Lung (tissue), 11 donors: ENCODE measurements at regions not wholly inside any gene's neighbourhood (a gene's known extent, or its start where the extent isn't known, plus 50 kb on each side); places are given as distances from the start of the nearest gene placed in this dataset.

Source experiments
- ATAC-seq: fragments of 200-7000 bp; cut with Tn5 transposase; one replicate; pipeline ENCODE4 v1.9.1; 2020; ENCODE audit warnings: moderate number of reproducible peaks; ENCODE audit not compliant: insufficient read depth, low FRiP score
- DNase-seq, 3 donors: peaks; one replicate each; pipeline ENCODE4 v3.0.0-alpha.2; 2013 to 2017
- H3K27ac ChIP-seq, 2 donors: one replicate each; pipeline ENCODE4 v1.5.1; 2013; ENCODE audit warnings: mild to moderate bottlenecking in 2 of 2, moderate library complexity in 2 of 2, control low read depth in 1 of 2, inconsistent platforms in 1 of 2, low read depth in 1 of 2, low read length in 1 of 2
- H3K27me3 ChIP-seq, 3 donors: one replicate each; pipeline ENCODE4 v1.5.1; 2013; ENCODE audit warnings: low read length in 2 of 3; ENCODE audit not compliant: control insufficient read depth in 3 of 3, insufficient read depth in 3 of 3
- H3K36me3 ChIP-seq, 4 donors: one replicate each; pipeline ENCODE4 v1.5.1; 2013; ENCODE audit warnings: low read length in 4 of 4, mild to moderate bottlenecking in 1 of 4, moderate library complexity in 1 of 4; ENCODE audit not compliant: control insufficient read depth in 4 of 4, insufficient read depth in 4 of 4
- H3K4me1 ChIP-seq, 5 donors: one replicate each; pipeline ENCODE4 v1.5.1; 2013; ENCODE audit warnings: low read length in 5 of 5, mild to moderate bottlenecking in 2 of 5, moderate library complexity in 1 of 5; ENCODE audit not compliant: control insufficient read depth in 5 of 5, insufficient read depth in 5 of 5
- H3K4me3 ChIP-seq: one replicate; pipeline ENCODE4 v1.5.1; 2013; ENCODE audit warnings: mild to moderate bottlenecking, control low read depth, moderate library complexity
- H3K9ac ChIP-seq, 2 donors: one replicate each; pipeline ENCODE4 v1.5.1; 2013; ENCODE audit warnings: low read length in 2 of 2, control low read depth in 1 of 2; ENCODE audit not compliant: insufficient read depth in 1 of 2
- H3K9me3 ChIP-seq, 4 donors: one replicate each; pipeline ENCODE4 v1.5.1; 2013; ENCODE audit warnings: low read length in 3 of 4, mild to moderate bottlenecking in 1 of 4, moderate library complexity in 1 of 4; ENCODE audit not compliant: control insufficient read depth in 4 of 4, insufficient read depth in 3 of 4
- CTCF ChIP-seq: IDR thresholded peaks from 2 replicates; pipeline ENCODE4 v1.5.1; 2012; ENCODE audit warnings: mild to moderate bottlenecking; ENCODE audit errors: control extremely low read depth, extremely low read depth
- WGBS, 2 donors: extraction: QIAGEN DNeasy Blood & Tissue Kit; methylation state at CpG; one replicate each; pipeline ENCODE4 v1.1.7; 2013; 5-methylcytosine and 5-hydroxymethylcytosine counted together
- donor health status: control.
- donor health status: control.
- donor health status: Bipolar disorder and iron deficiency.
- donor health status: healthy.
- donor health status: DM: yes; HTN: yes; CAD: no.

- Histone ChIP-seq H3K27me3 (no peaks in the 10 kb centered on the region), H3K27ac (no peak overlapping the region), H3K4me3 (no peak overlapping the region), H3K4me1 (no peaks in the 10 kb centered on the region), H3K9me3 (peaks cover 0 to 2% (median 0%) of the 10 kb centered on the region in 4 donors), H3K9ac (no peak overlapping the region), H3K36me3 (no peaks in the 10 kb centered on the region)
- 60 to 75% methylated on average over 2 of the region's 2 CpGs for whole genome bisulfite sequencing, 2 donors
- no peak for DNase-seq
- ATAC-seq = no peak
- no peak for TF ChIP-seq CTCF
These were observed 279.4 kb downstream of the EIPR1 start for GRCh38 chr2:3098231-3098630.

- 94 to 99% methylated on average over 9 of the region's 9 CpGs for WGBS, 2 donors
- Histone ChIP-seq H3K4me1 (no peaks in the 10 kb centered on the region), H3K9me3 (peaks cover 0 to 2% (median 0%) of the 10 kb centered on the region in 4 donors), H3K27ac (no peak overlapping the region), H3K4me3 (no peak overlapping the region), H3K9ac (no peak overlapping the region), H3K27me3 (no peaks in the 10 kb centered on the region), H3K36me3 (no peaks in the 10 kb centered on the region)
- ATAC-seq (no peak), DNase-seq (no peak)
- no peak for TF ChIP-seq CTCF
These were observed 279.8 kb downstream of the EIPR1 start for GRCh38 chr2:3097804-3098203.

- WGBS, 2 donors = 76 to 80% methylated on average over 14 of the region's 14 CpGs
- Histone ChIP-seq H3K9me3 (peaks cover 0 to 2% (median 0%) of the 10 kb centered on the region in 4 donors), H3K9ac (no peak overlapping the region), H3K36me3 (no peaks in the 10 kb centered on the region), H3K27ac (no peak overlapping the region), H3K4me3 (no peak overlapping the region), H3K4me1 (no peaks in the 10 kb centered on the region), H3K27me3 (no peaks in the 10 kb centered on the region)
- DNase-seq (no peak), ATAC-seq (no peak)
- no peak for TF ChIP-seq CTCF
These were observed 282.3 kb downstream of the EIPR1 start for GRCh38 chr2:3094999-3095958.
